Upper lobe of right lung (tissue), 1 donor: ENCODE measurements at regions not wholly inside any gene's neighbourhood (a gene's known extent, or its start where the extent isn't known, plus 50 kb on each side); places are given as distances from the start of the nearest gene placed in this dataset.

Experiments
- ATAC-seq: fragments of 200-7000 bp; cut with Tn5 transposase; one replicate; pipeline ENCODE4 v1.9.1; 2020; ENCODE audit warnings: mild to moderate bottlenecking, moderate library complexity
- DNase-seq: peaks from one replicate; pipeline ENCODE4 v3.0.0-alpha.2; 2020
- H3K27ac ChIP-seq: fragments of 200-600 bp; one replicate; pipeline ENCODE4 v1.8.0; 2022
- H3K27me3 ChIP-seq: fragments of 200-600 bp; one replicate; pipeline ENCODE4 v1.8.0; 2022; ENCODE audit warnings: mild to moderate bottlenecking
- H3K36me3 ChIP-seq: fragments of 200-600 bp; one replicate; pipeline ENCODE4 v1.8.0; 2022
- H3K4me1 ChIP-seq: fragments of 200-600 bp; one replicate; pipeline ENCODE4 v1.8.0; 2022
- H3K4me3 ChIP-seq: fragments of 200-600 bp; one replicate; pipeline ENCODE4 v1.8.0; 2022; ENCODE audit warnings: mild to moderate bottlenecking
- H3K9me3 ChIP-seq: fragments of 200-600 bp; one replicate; pipeline ENCODE4 v1.8.0; 2022
- CTCF ChIP-seq: fragments of 200-600 bp; IDR thresholded peaks from one replicate; pipeline ENCODE4 v1.8.0; 2022; ENCODE audit warnings: antibody characterized with exemption
- intact Hi-C: fragments of 100-400 bp; cut with DNase I; formaldehyde crosslinking; loops from one replicate; pipeline ENCODE4 v1.11.0; 2022
- donor health status: DM: no; HTN: yes; CAD: no; lungs with severe emphysema.

GRCh38 chr2:881204-881918, 69.3 kb upstream of the SNTG2 start:
- H3K4me3 ChIP-seq = no peak overlapping the region
- ATAC-seq (no peak), DNase-seq (no peak)
- H3K4me1 ChIP-seq = no peaks in the 10 kb centered on the region
- no peaks in the 10 kb centered on the region for H3K36me3 ChIP-seq
- H3K27ac ChIP-seq = no peak overlapping the region
- intact Hi-C loops = no loop called here
- no peaks in the 10 kb centered on the region for H3K9me3 ChIP-seq
- H3K27me3 ChIP-seq = peaks cover 8% of the 10 kb centered on the region
- no peak for TF ChIP-seq CTCF

- no peak for ATAC-seq
- no peaks in the 10 kb centered on the region for H3K4me1 ChIP-seq
- H3K9me3 ChIP-seq = no peaks in the 10 kb centered on the region
- H3K4me3 ChIP-seq = no peak overlapping the region
- H3K36me3 ChIP-seq = no peaks in the 10 kb centered on the region
- no peak for DNase-seq
- intact Hi-C loops = no loop called here
- H3K27ac ChIP-seq = no peak overlapping the region
- peaks cover 8% of the 10 kb centered on the region for H3K27me3 ChIP-seq
- TF ChIP-seq CTCF = no peak
These were observed 70.3 kb upstream of the SNTG2 start for GRCh38 chr2:880201-880970.

GRCh38 chr2:879540-879939, 71.1 kb upstream of the SNTG2 start:
- Histone ChIP-seq H3K36me3 (no peaks in the 10 kb centered on the region), H3K4me3 (no peak overlapping the region), H3K9me3 (no peaks in the 10 kb centered on the region), H3K4me1 (no peaks in the 10 kb centered on the region), H3K27ac (no peak overlapping the region), H3K27me3 (peaks cover 8% of the 10 kb centered on the region)
- ATAC-seq = no peak
- DNase-seq = no peak
- TF ChIP-seq CTCF = no peak
- intact Hi-C loops = no loop called here

- Histone ChIP-seq H3K9me3 (no peaks in the 10 kb centered on the region), H3K27me3 (no peaks in the 10 kb centered on the region), H3K4me1 (no peaks in the 10 kb centered on the region), H3K4me3 (no peak overlapping the region), H3K27ac (no peak overlapping the region), H3K36me3 (no peaks in the 10 kb centered on the region)
- TF ChIP-seq CTCF = no peak
- no peak for ATAC-seq
- no peak for DNase-seq
- intact Hi-C loops = no loop called here
These were observed 72.3 kb upstream of the SNTG2 start for GRCh38 chr2:878245-878930.

- ATAC-seq (no peak), DNase-seq (no peak)
- Histone ChIP-seq H3K4me3 (no peak overlapping the region), H3K27ac (no peak overlapping the region), H3K4me1 (no peaks in the 10 kb centered on the region), H3K36me3 (no peaks in the 10 kb centered on the region), H3K9me3 (no peaks in the 10 kb centered on the region), H3K27me3 (no peaks in the 10 kb centered on the region)
- no peak for TF ChIP-seq CTCF
- intact Hi-C loops = no loop called here
These were observed 72.9 kb upstream of the SNTG2 start for GRCh38 chr2:877747-878146.
